Stomach (tissue), 4 donors: ENCODE measurements at regions not wholly inside any gene's neighbourhood (a gene's known extent, or its start where the extent isn't known, plus 50 kb on each side); places are given as distances from the start of the nearest gene placed in this dataset.

ENCODE experiments used
- EP300 ChIP-seq: sonication (generic); formaldehyde crosslinking; IDR thresholded peaks from one replicate; pipeline ENCODE4 v1.6.1; 2017; ENCODE audit warnings: antibody characterized with exemption
- POLR2A ChIP-seq, 4 donors: fragments of 450-650 bp; IDR thresholded peaks; one replicate each; pipeline ENCODE4 v1.6.1; 2016; ENCODE audit warnings: antibody characterized with exemption in 4 of 4, control low read depth in 2 of 4, mild to moderate bottlenecking in 1 of 4, moderate library complexity in 1 of 4
- POLR2AphosphoS5 ChIP-seq, 3 donors: sonication (generic); formaldehyde crosslinking; IDR thresholded peaks; one replicate each; pipeline ENCODE4 v1.6.1; 2016; ENCODE audit warnings: antibody characterized with exemption in 3 of 3
- TF ChIP-seq, protein P1 (sequence below), 7 experiments: fragments of 450-650 bp in 4 of 7; fragments of 200-600 bp in 3 of 7; sonication (generic) in 3 of 7; IDR thresholded peaks; one replicate each; pipeline ENCODE4 v1.5.1; 2016 to 2019; ENCODE audit warnings: antibody characterized with exemption in 7 of 7, control low read depth in 2 of 7, mild to moderate bottlenecking in 1 of 7

DNA sequence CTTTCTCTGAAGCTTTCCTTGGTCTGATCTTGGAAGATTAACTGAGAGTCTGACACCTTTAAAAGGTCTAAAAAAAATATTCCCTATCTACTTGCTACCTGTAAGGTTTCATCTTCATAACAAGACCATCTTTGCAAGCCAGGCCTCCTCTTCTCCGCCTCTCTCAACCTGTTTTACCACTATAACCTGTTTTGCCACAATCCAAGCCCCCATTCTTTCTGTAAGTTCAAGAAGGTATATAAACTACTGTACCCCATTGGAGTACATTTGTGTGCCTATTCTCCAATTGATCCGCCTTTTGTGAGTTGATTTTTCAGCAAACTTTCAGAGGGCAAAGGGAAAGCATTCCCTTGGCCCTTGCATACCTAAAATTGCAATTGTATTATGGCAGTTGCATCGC lies 319.3 kb upstream of the NECTIN3 start:
- TF ChIP-seq, protein P1, sequence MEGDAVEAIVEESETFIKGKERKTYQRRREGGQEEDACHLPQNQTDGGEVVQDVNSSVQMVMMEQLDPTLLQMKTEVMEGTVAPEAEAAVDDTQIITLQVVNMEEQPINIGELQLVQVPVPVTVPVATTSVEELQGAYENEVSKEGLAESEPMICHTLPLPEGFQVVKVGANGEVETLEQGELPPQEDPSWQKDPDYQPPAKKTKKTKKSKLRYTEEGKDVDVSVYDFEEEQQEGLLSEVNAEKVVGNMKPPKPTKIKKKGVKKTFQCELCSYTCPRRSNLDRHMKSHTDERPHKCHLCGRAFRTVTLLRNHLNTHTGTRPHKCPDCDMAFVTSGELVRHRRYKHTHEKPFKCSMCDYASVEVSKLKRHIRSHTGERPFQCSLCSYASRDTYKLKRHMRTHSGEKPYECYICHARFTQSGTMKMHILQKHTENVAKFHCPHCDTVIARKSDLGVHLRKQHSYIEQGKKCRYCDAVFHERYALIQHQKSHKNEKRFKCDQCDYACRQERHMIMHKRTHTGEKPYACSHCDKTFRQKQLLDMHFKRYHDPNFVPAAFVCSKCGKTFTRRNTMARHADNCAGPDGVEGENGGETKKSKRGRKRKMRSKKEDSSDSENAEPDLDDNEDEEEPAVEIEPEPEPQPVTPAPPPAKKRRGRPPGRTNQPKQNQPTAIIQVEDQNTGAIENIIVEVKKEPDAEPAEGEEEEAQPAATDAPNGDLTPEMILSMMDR (IDR thresholded peaks at IDR 0.05), result no peak
- TF ChIP-seq POLR2A (IDR thresholded peaks at IDR 0.05) (no peak), POLR2AphosphoS5 (IDR thresholded peaks at IDR 0.05) (no peak), EP300 (no peak)
